Uterus (tissue), 3 donors: ENCODE measurements at regions not wholly inside any gene's neighbourhood (a gene's known extent, or its start where the extent isn't known, plus 50 kb on each side); places are given as distances from the start of the nearest gene placed in this dataset.

ENCODE experiments used
- DNase-seq, 2 donors: peaks; one replicate each; pipeline ENCODE4 v3.0.0-alpha.2; 2019 to 2020
- H3K27ac ChIP-seq, 2 donors: fragments of 200-600 bp; sonication (generic); 1 replicate in 1 of 2; 2 replicates in 1 of 2; pipeline ENCODE4 v1.5.1; 2016 to 2018
- H3K27me3 ChIP-seq, 2 donors: fragments of 200-600 bp; sonication (generic); one replicate each; pipeline ENCODE4 v1.5.1; 2018 to 2019; ENCODE audit warnings: control low read depth in 1 of 2
- H3K36me3 ChIP-seq, 2 donors: fragments of 200-600 bp; sonication (generic); one replicate each; pipeline ENCODE4 v1.5.1; 2019; ENCODE audit warnings: control low read depth in 1 of 2
- H3K4me1 ChIP-seq, 2 donors: fragments of 200-600 bp; sonication (generic); one replicate each; pipeline ENCODE4 v1.5.1; 2018 to 2019; ENCODE audit warnings: control low read depth in 1 of 2
- H3K4me3 ChIP-seq, 2 donors: fragments of 200-600 bp; sonication (generic); 1 replicate in 1 of 2; 2 replicates in 1 of 2; pipeline ENCODE4 v1.5.1; 2018 to 2019; ENCODE audit warnings: mild to moderate bottlenecking in 1 of 2
- H3K9me3 ChIP-seq, 2 donors: fragments of 200-600 bp; sonication (generic); one replicate each; pipeline ENCODE4 v1.5.1; 2019; ENCODE audit warnings: control low read depth in 1 of 2
- CTCF ChIP-seq, 4 experiments: fragments of 200-600 bp in 2 of 4; fragments of 450-650 bp in 2 of 4; sonication (generic) in 2 of 4; IDR thresholded peaks; one replicate each; pipeline ENCODE4 v1.5.1; 2016 to 2019; ENCODE audit warnings: antibody characterized with exemption in 4 of 4, mild to moderate bottlenecking in 2 of 4, moderate library complexity in 1 of 4
- POLR2A ChIP-seq, 2 donors: fragments of 450-650 bp; IDR thresholded peaks; one replicate each; pipeline ENCODE4 v1.6.1; 2016; ENCODE audit warnings: antibody characterized with exemption in 2 of 2, mild to moderate bottlenecking in 1 of 2, moderate library complexity in 1 of 2
- intact Hi-C: fragments of 100-400 bp; cut with DNase I; formaldehyde crosslinking; loops from one replicate; pipeline ENCODE4 v1.15.1; 2023; ENCODE audit warnings: low total_unique reads
- donor health status: DM: yes; HTN: yes; CAD: no.

GRCh38 chr18:43571078-43571689, 293.9 kb upstream of the SYT4 start:
- intact Hi-C loops, result no loop called here
- Histone ChIP-seq H3K36me3 (no peaks in the 10 kb centered on the region), H3K4me3 (no peak overlapping the region), H3K27ac (no peak overlapping the region), H3K9me3 (no peaks in the 10 kb centered on the region), H3K27me3 (no peaks in the 10 kb centered on the region), H3K4me1 (no peaks in the 10 kb centered on the region)
- peak in 1 of 2 donors; percentile 33 for DNase-seq
- no peak for TF ChIP-seq POLR2A (IDR thresholded peaks at IDR 0.05)
- peak; percentile 66 to 75 (median 72) for TF ChIP-seq CTCF (IDR thresholded peaks at IDR 0.05)

GRCh38 chr18:43572163-43572562, 294.9 kb upstream of the SYT4 start:
- H3K9me3 ChIP-seq, result no peaks in the 10 kb centered on the region
- H3K36me3 ChIP-seq, result no peaks in the 10 kb centered on the region
- H3K27me3 ChIP-seq, result no peaks in the 10 kb centered on the region
- intact Hi-C loops, result no loop called here
- no peak overlapping the region for H3K4me3 ChIP-seq
- H3K4me1 ChIP-seq, result no peaks in the 10 kb centered on the region
- DNase-seq, result no peak
- TF ChIP-seq CTCF (IDR thresholded peaks at IDR 0.05), result no peak
- TF ChIP-seq POLR2A (IDR thresholded peaks at IDR 0.05), result no peak
- H3K27ac ChIP-seq, result no peak overlapping the region

GRCh38 chr18:43574974-43575373, 297.7 kb upstream of the SYT4 start:
- Histone ChIP-seq H3K4me1 (no peaks in the 10 kb centered on the region), H3K36me3 (no peaks in the 10 kb centered on the region), H3K4me3 (no peak overlapping the region), H3K27ac (no peak overlapping the region), H3K9me3 (no peaks in the 10 kb centered on the region), H3K27me3 (no peaks in the 10 kb centered on the region)
- DNase-seq, result no peak
- TF ChIP-seq POLR2A (IDR thresholded peaks at IDR 0.05), result no peak
- no peak for TF ChIP-seq CTCF (IDR thresholded peaks at IDR 0.05)
- intact Hi-C loops, result no loop called here

GRCh38 chr18:43578211-43578610, 300.9 kb upstream of the SYT4 start:
- H3K36me3 ChIP-seq, result no peaks in the 10 kb centered on the region
- H3K27me3 ChIP-seq, result no peaks in the 10 kb centered on the region
- H3K27ac ChIP-seq, result no peak overlapping the region
- intact Hi-C loops, result no loop called here
- H3K4me3 ChIP-seq, result no peak overlapping the region
- no peak for DNase-seq
- H3K9me3 ChIP-seq, result no peaks in the 10 kb centered on the region
- TF ChIP-seq POLR2A (IDR thresholded peaks at IDR 0.05), result no peak
- no peak for TF ChIP-seq CTCF (IDR thresholded peaks at IDR 0.05)
- no peaks in the 10 kb centered on the region for H3K4me1 ChIP-seq

GRCh38 chr18:43578706-43579105, 301.4 kb upstream of the SYT4 start:
- Histone ChIP-seq H3K27ac (no peak overlapping the region), H3K4me3 (no peak overlapping the region), H3K4me1 (no peaks in the 10 kb centered on the region), H3K9me3 (no peaks in the 10 kb centered on the region), H3K36me3 (no peaks in the 10 kb centered on the region), H3K27me3 (no peaks in the 10 kb centered on the region)
- intact Hi-C loops, result no loop called here
- no peak for DNase-seq
- TF ChIP-seq CTCF (IDR thresholded peaks at IDR 0.05) (no peak), POLR2A (IDR thresholded peaks at IDR 0.05) (no peak)
